Colonic mucosa (tissue), 4 donors: ENCODE measurements at regions not wholly inside any gene's neighbourhood (a gene's known extent, or its start where the extent isn't known, plus 50 kb on each side); places are given as distances from the start of the nearest gene placed in this dataset.

ENCODE experiments used
- DNase-seq: peaks from one replicate; pipeline ENCODE4 v3.0.0-alpha.2; 2020
- H3K27ac ChIP-seq: fragments of 200-600 bp; one replicate; pipeline ENCODE4 v1.8.0; 2021
- H3K27me3 ChIP-seq: fragments of 200-600 bp; one replicate; pipeline ENCODE4 v1.8.0; 2021
- H3K36me3 ChIP-seq: fragments of 200-600 bp; one replicate; pipeline ENCODE4 v1.8.0; 2021
- H3K4me1 ChIP-seq: fragments of 200-600 bp; one replicate; pipeline ENCODE4 v1.8.0; 2021; ENCODE audit warnings: mild to moderate bottlenecking
- H3K4me3 ChIP-seq: fragments of 200-600 bp; one replicate; pipeline ENCODE4 v1.8.0; 2021
- H3K9ac ChIP-seq, 2 donors: one replicate each; pipeline ENCODE4 v1.7.0; 2013; ENCODE audit warnings: control low read depth in 2 of 2, low read depth in 2 of 2, low read length in 2 of 2
- H3K9me3 ChIP-seq: fragments of 200-600 bp; one replicate; pipeline ENCODE4 v1.8.0; 2021
- CTCF ChIP-seq: fragments of 200-600 bp; IDR thresholded peaks from one replicate; pipeline ENCODE4 v1.8.0; 2022; ENCODE audit warnings: antibody characterized with exemption, mild to moderate bottlenecking
- intact Hi-C: fragments of 100-400 bp; cut with DNase I; formaldehyde crosslinking; loops from one replicate; pipeline ENCODE4 v1.14.1; 2022
- donor health status: healthy.
- donor health status: DM: no; HTN: no; CAD: no.
- donor health status: DM: no; HTN: no; CAD: no.

- H3K27me3 ChIP-seq, result no peaks in the 10 kb centered on the region
- no peak overlapping the region for H3K4me3 ChIP-seq
- H3K9me3 ChIP-seq, result no peaks in the 10 kb centered on the region
- no peaks in the 10 kb centered on the region for H3K4me1 ChIP-seq
- intact Hi-C loops, result loop anchor here (5.0 kb wide), 1 partner anchor 54 kb away; no protein-coding TSS in a partner anchor
- H3K9ac ChIP-seq, result no peak overlapping the region
- no peak for DNase-seq
- H3K36me3 ChIP-seq, result no peaks in the 10 kb centered on the region
- no peak overlapping the region for H3K27ac ChIP-seq
- TF ChIP-seq CTCF, result no peak
These were observed 54.9 kb upstream of the ANTXR2 start for GRCh38 chr4:80127870-80128419.

- H3K4me3 ChIP-seq, result no peak overlapping the region
- H3K9ac ChIP-seq, result no peak overlapping the region
- no peaks in the 10 kb centered on the region for H3K9me3 ChIP-seq
- no peak for DNase-seq
- H3K4me1 ChIP-seq, result no peaks in the 10 kb centered on the region
- intact Hi-C loops, result loop anchor here (5.0 kb wide), 1 partner anchor 56 kb away; no protein-coding TSS in a partner anchor
- H3K27me3 ChIP-seq, result no peaks in the 10 kb centered on the region
- no peaks in the 10 kb centered on the region for H3K36me3 ChIP-seq
- H3K27ac ChIP-seq, result no peak overlapping the region
- TF ChIP-seq CTCF, result no peak
These were observed 53.4 kb upstream of the ANTXR2 start for GRCh38 chr4:80126435-80126834.

- Histone ChIP-seq H3K27ac (no peak overlapping the region), H3K27me3 (no peaks in the 10 kb centered on the region)
- no peak for DNase-seq
These were observed 52.5 kb upstream of the ANTXR2 start for GRCh38 chr4:80125252-80126177.

GRCh38 chr4:80124246-80125211 is 51.5 kb upstream of the ANTXR2 start:
- Histone ChIP-seq H3K4me3 (no peak overlapping the region), H3K4me1 (no peaks in the 10 kb centered on the region), H3K9me3 (no peaks in the 10 kb centered on the region), H3K27ac (no peak overlapping the region), H3K36me3 (no peaks in the 10 kb centered on the region), H3K27me3 (no peaks in the 10 kb centered on the region), H3K9ac (no peak overlapping the region)
- TF ChIP-seq CTCF, result no peak
- no peak for DNase-seq
- intact Hi-C loops, result loop anchor here (5.0 kb wide), 1 partner anchor 58 kb away; no protein-coding TSS in a partner anchor

More at GRCh38 chr4:80125252-80126177, 52.5 kb upstream of the ANTXR2 start:
- TF ChIP-seq CTCF, result peak; percentile 59
- Histone ChIP-seq H3K4me1 (no peaks in the 10 kb centered on the region), H3K9ac (no peak overlapping the region), H3K36me3 (no peaks in the 10 kb centered on the region), H3K9me3 (no peaks in the 10 kb centered on the region), H3K4me3 (no peak overlapping the region)
- intact Hi-C loops, result loop anchor here (5.0 kb wide), 1 partner anchor 57 kb away; no protein-coding TSS in a partner anchor
